Small intestine (tissue), 7 donors: ENCODE measurements at regions not wholly inside any gene's neighbourhood (a gene's known extent, or its start where the extent isn't known, plus 50 kb on each side); places are given as distances from the start of the nearest gene placed in this dataset.

Experiments used
- DNase-seq, 2 donors: peaks; one replicate each; pipeline versions ENCODE4 v3.0.0 to v3.0.0-alpha.2; 2013
- FAIRE-seq: peaks from 2 replicates; lab custom pipeline; 2012; peaks lifted over from hg19 to GRCh38; lab: Jason Lieb, UNC
- H3K27ac ChIP-seq, 3 donors: one replicate each; pipeline ENCODE4 v1.5.1; 2013; ENCODE audit warnings: low read length in 2 of 3, mild to moderate bottlenecking in 2 of 3, control low read depth in 1 of 3, inconsistent platforms in 1 of 3, low read depth in 1 of 3, moderate library complexity in 1 of 3
- H3K27me3 ChIP-seq, 3 donors: one replicate each; pipeline ENCODE4 v1.6.1; 2013; ENCODE audit warnings: low read length in 3 of 3, inconsistent platforms in 1 of 3; ENCODE audit not compliant: control insufficient read depth in 3 of 3, insufficient read depth in 3 of 3
- H3K36me3 ChIP-seq, 3 donors: one replicate each; pipeline ENCODE4 v1.6.1; 2013; ENCODE audit warnings: low read length in 3 of 3, inconsistent platforms in 1 of 3, low read depth in 1 of 3, mild to moderate bottlenecking in 1 of 3, moderate library complexity in 1 of 3; ENCODE audit not compliant: control insufficient read depth in 3 of 3, insufficient read depth in 2 of 3
- H3K4me1 ChIP-seq, 3 donors: one replicate each; pipeline ENCODE4 v1.6.1; 2013; ENCODE audit warnings: low read length in 2 of 3, inconsistent platforms in 1 of 3, low read depth in 1 of 3, mild to moderate bottlenecking in 1 of 3, moderate library complexity in 1 of 3; ENCODE audit not compliant: control insufficient read depth in 3 of 3, insufficient read depth in 2 of 3
- H3K4me3 ChIP-seq, 3 donors: one replicate each; pipeline ENCODE4 v1.5.1; 2013; ENCODE audit warnings: low read length in 3 of 3, control low read depth in 1 of 3, inconsistent platforms in 1 of 3, low read depth in 1 of 3, mild to moderate bottlenecking in 1 of 3, moderate library complexity in 1 of 3
- H3K9me3 ChIP-seq, 2 donors: one replicate each; pipeline ENCODE4 v1.6.1; 2013; ENCODE audit warnings: low read depth in 1 of 2, low read length in 1 of 2; ENCODE audit not compliant: control insufficient read depth in 2 of 2, insufficient read depth in 1 of 2
- WGBS, 3 donors: extraction: QIAGEN DNeasy Blood & Tissue Kit; methylation state at CpG; one replicate each; pipeline ENCODE4 v1.1.7; 2013; 5-methylcytosine and 5-hydroxymethylcytosine counted together
- donor health status: healthy with polysubstance abuse.
- donor health status: control.
- donor health status: control.
- donor health status: Bipolar disorder and iron deficiency.
- donor health status: healthy.

- H3K4me1 ChIP-seq, result peaks cover 0 to 3% (median 0%) of the 10 kb centered on the region in 3 donors
- H3K36me3 ChIP-seq, result no peaks in the 10 kb centered on the region
- no peak overlapping the region for H3K27ac ChIP-seq
- no peaks in the 10 kb centered on the region for H3K27me3 ChIP-seq
- 87 to 92% (median 88%) methylated on average over 3 of the region's 3 CpGs for WGBS, 3 donors
- DNase-seq, result no peak
- H3K9me3 ChIP-seq, result no peaks in the 10 kb centered on the region
- FAIRE-seq, result no peak
- no peak overlapping the region for H3K4me3 ChIP-seq
Observed at GRCh38 chr11:34564406-34564805, 50.8 kb upstream of the ELF5 start.

- no peak overlapping the region for H3K27ac ChIP-seq
- H3K4me3 ChIP-seq, result no peak overlapping the region
- no peak for DNase-seq
- FAIRE-seq, result no peak
- H3K27me3 ChIP-seq, result no peaks in the 10 kb centered on the region
- H3K9me3 ChIP-seq, result no peaks in the 10 kb centered on the region
- peaks cover 0 to 3% (median 0%) of the 10 kb centered on the region in 3 donors for H3K4me1 ChIP-seq
- WGBS, 3 donors, result 51 to 61% (median 59%) methylated on average over 2 of the region's 2 CpGs
- H3K36me3 ChIP-seq, result no peaks in the 10 kb centered on the region
Observed at GRCh38 chr11:34564807-34565241, 51.2 kb upstream of the ELF5 start.

- FAIRE-seq (no peak), DNase-seq (peak in 1 of 2 donors; percentile 22)
- H3K27me3 ChIP-seq, result no peaks in the 10 kb centered on the region
- H3K36me3 ChIP-seq, result no peaks in the 10 kb centered on the region
- H3K9me3 ChIP-seq, result no peaks in the 10 kb centered on the region
- WGBS, 3 donors, result 68 to 75% (median 68%) methylated on average over 2 of the region's 2 CpGs
- no peak overlapping the region for H3K4me3 ChIP-seq
- no peak overlapping the region for H3K27ac ChIP-seq
- peaks cover 0 to 3% (median 0%) of the 10 kb centered on the region in 3 donors for H3K4me1 ChIP-seq
Observed at GRCh38 chr11:34565417-34566207, 52.0 kb upstream of the ELF5 start.

- no peak overlapping the region for H3K27ac ChIP-seq
- no peak for DNase-seq
- no peaks in the 10 kb centered on the region for H3K9me3 ChIP-seq
- 63 to 82% (median 73%) methylated on average over 3 of the region's 3 CpGs for WGBS, 3 donors
- H3K4me3 ChIP-seq, result no peak overlapping the region
- FAIRE-seq, result no peak
- no peaks in the 10 kb centered on the region for H3K27me3 ChIP-seq
- peaks cover 0 to 3% (median 0%) of the 10 kb centered on the region in 3 donors for H3K4me1 ChIP-seq
- no peaks in the 10 kb centered on the region for H3K36me3 ChIP-seq
Observed at GRCh38 chr11:34566208-34566551, 52.6 kb upstream of the ELF5 start.

GRCh38 chr11:34566736-34567135 lies 53.1 kb upstream of the ELF5 start:
- no peak for FAIRE-seq
- no peak for DNase-seq
- Histone ChIP-seq H3K27ac (no peak overlapping the region), H3K36me3 (no peaks in the 10 kb centered on the region), H3K4me1 (peaks cover 0 to 3% (median 0%) of the 10 kb centered on the region in 3 donors), H3K27me3 (no peaks in the 10 kb centered on the region), H3K4me3 (no peak overlapping the region), H3K9me3 (no peaks in the 10 kb centered on the region)
- 89 to 93% (median 91%) methylated on average over 4 of the region's 4 CpGs for WGBS, 3 donors

- Histone ChIP-seq H3K27me3 (no peaks in the 10 kb centered on the region), H3K27ac (no peak overlapping the region), H3K4me1 (peaks cover 0 to 3% (median 0%) of the 10 kb centered on the region in 3 donors), H3K36me3 (no peaks in the 10 kb centered on the region), H3K4me3 (no peak overlapping the region), H3K9me3 (no peaks in the 10 kb centered on the region)
- WGBS, 3 donors, result 78 to 87% (median 86%) methylated on average over 4 of the region's 4 CpGs
- FAIRE-seq (no peak), DNase-seq (no peak)
Observed at GRCh38 chr11:34567733-34568132, 53.2 kb upstream of the EHF start.

GRCh38 chr11:34570584-34570983 lies 50.3 kb upstream of the EHF start:
- no peaks in the 10 kb centered on the region for H3K4me1 ChIP-seq
- FAIRE-seq (no peak), DNase-seq (no peak)

More at GRCh38 chr11:34570584-34570983, 50.3 kb upstream of the EHF start:
- no peak overlapping the region for H3K4me3 ChIP-seq
- no peaks in the 10 kb centered on the region for H3K27me3 ChIP-seq
- WGBS, 3 donors, result 82 to 89% (median 86%) methylated on average over 5 of the region's 5 CpGs
- H3K27ac ChIP-seq, result no peak overlapping the region
- H3K36me3 ChIP-seq, result no peaks in the 10 kb centered on the region
- H3K9me3 ChIP-seq, result no peaks in the 10 kb centered on the region
